Parathyroid adenoma (tissue), 2 donors: ENCODE measurements at regions not wholly inside any gene's neighbourhood (a gene's known extent, or its start where the extent isn't known, plus 50 kb on each side); places are given as distances from the start of the nearest gene placed in this dataset.

ENCODE experiments used
- H2AFZ ChIP-seq: fragments of 300-600 bp; sonication (generic); one replicate; pipeline ENCODE4 v1.7.0; 2017; ENCODE audit warnings: antibody characterized with exemption, mild to moderate bottlenecking
- H3K27ac ChIP-seq: fragments of 300-600 bp; sonication (generic); one replicate; pipeline ENCODE4 v1.7.0; 2017
- H3K27me3 ChIP-seq: fragments of 300-600 bp; sonication (generic); one replicate; pipeline ENCODE4 v1.7.0; 2017; ENCODE audit warnings: low read length; ENCODE audit not compliant: control insufficient read depth, insufficient read depth
- H3K36me3 ChIP-seq: fragments of 300-600 bp; sonication (generic); one replicate; pipeline ENCODE4 v1.7.0; 2017; ENCODE audit warnings: low read length; ENCODE audit not compliant: control insufficient read depth, insufficient read depth
- H3K4me1 ChIP-seq: fragments of 300-600 bp; sonication (generic); one replicate; pipeline ENCODE4 v1.7.0; 2017; ENCODE audit warnings: control low read depth
- H3K4me2 ChIP-seq: fragments of 300-600 bp; sonication (generic); one replicate; pipeline ENCODE4 v1.7.0; 2017; ENCODE audit warnings: low read length
- H3K4me3 ChIP-seq: fragments of 300-600 bp; sonication (generic); one replicate; pipeline ENCODE4 v1.7.0; 2017; ENCODE audit warnings: low read depth, low read length
- H3K79me2 ChIP-seq: fragments of 300-600 bp; sonication (generic); one replicate; pipeline ENCODE4 v1.7.0; 2017; ENCODE audit warnings: control low read depth
- H3K9ac ChIP-seq: fragments of 300-600 bp; sonication (generic); one replicate; pipeline ENCODE4 v1.7.0; 2017; ENCODE audit warnings: mild to moderate bottlenecking
- H3K9me3 ChIP-seq: fragments of 300-600 bp; sonication (generic); one replicate; pipeline ENCODE4 v1.7.0; 2017; ENCODE audit warnings: low read length; ENCODE audit not compliant: control insufficient read depth
- TF ChIP-seq, protein P1 (sequence below): fragments of 300-600 bp; sonication (generic); IDR thresholded peaks from one replicate; pipeline ENCODE4 v1.7.0; 2017; ENCODE audit warnings: antibody characterized with exemption, mild to moderate bottlenecking
- donor health status: primary hyperparathyroidism.

GRCh38 chr1:8259498-8260290 is 58.2 kb upstream of the SLC45A1 start:
- peaks cover 5% of the 10 kb centered on the region for H3K4me1 ChIP-seq
- H3K27me3 ChIP-seq = no peaks in the 10 kb centered on the region
- H3K79me2 ChIP-seq = no peaks in the 10 kb centered on the region
- peak overlapping the region; percentile 99 for H3K27ac ChIP-seq
- TF ChIP-seq, protein P1, sequence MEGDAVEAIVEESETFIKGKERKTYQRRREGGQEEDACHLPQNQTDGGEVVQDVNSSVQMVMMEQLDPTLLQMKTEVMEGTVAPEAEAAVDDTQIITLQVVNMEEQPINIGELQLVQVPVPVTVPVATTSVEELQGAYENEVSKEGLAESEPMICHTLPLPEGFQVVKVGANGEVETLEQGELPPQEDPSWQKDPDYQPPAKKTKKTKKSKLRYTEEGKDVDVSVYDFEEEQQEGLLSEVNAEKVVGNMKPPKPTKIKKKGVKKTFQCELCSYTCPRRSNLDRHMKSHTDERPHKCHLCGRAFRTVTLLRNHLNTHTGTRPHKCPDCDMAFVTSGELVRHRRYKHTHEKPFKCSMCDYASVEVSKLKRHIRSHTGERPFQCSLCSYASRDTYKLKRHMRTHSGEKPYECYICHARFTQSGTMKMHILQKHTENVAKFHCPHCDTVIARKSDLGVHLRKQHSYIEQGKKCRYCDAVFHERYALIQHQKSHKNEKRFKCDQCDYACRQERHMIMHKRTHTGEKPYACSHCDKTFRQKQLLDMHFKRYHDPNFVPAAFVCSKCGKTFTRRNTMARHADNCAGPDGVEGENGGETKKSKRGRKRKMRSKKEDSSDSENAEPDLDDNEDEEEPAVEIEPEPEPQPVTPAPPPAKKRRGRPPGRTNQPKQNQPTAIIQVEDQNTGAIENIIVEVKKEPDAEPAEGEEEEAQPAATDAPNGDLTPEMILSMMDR = no peak
- peak overlapping the region; percentile 68 for H2AFZ ChIP-seq
- H3K9me3 ChIP-seq = no peaks in the 10 kb centered on the region
- no peaks in the 10 kb centered on the region for H3K36me3 ChIP-seq
- peak overlapping the region; percentile 86 for H3K4me2 ChIP-seq
- H3K4me3 ChIP-seq = peak overlapping the region; percentile 45
- peak overlapping the region; percentile 28 for H3K9ac ChIP-seq

GRCh38 chr1:8257621-8258020 is 60.3 kb upstream of the SLC45A1 start:
- Histone ChIP-seq H3K79me2 (no peaks in the 10 kb centered on the region), H3K4me1 (peaks cover 5% of the 10 kb centered on the region), H3K4me3 (no peak overlapping the region), H2AFZ (no peak overlapping the region), H3K27me3 (no peaks in the 10 kb centered on the region), H3K27ac (no peak overlapping the region), H3K9ac (no peak overlapping the region), H3K36me3 (no peaks in the 10 kb centered on the region), H3K4me2 (no peak overlapping the region), H3K9me3 (no peaks in the 10 kb centered on the region)
- TF ChIP-seq, protein P1 = no peak

- Histone ChIP-seq H3K36me3 (no peaks in the 10 kb centered on the region), H3K4me3 (no peak overlapping the region), H3K4me1 (peaks cover 5% of the 10 kb centered on the region), H3K9ac (no peak overlapping the region), H3K79me2 (no peaks in the 10 kb centered on the region), H2AFZ (no peak overlapping the region), H3K27me3 (no peaks in the 10 kb centered on the region), H3K9me3 (no peaks in the 10 kb centered on the region), H3K27ac (no peak overlapping the region), H3K4me2 (no peak overlapping the region)
- TF ChIP-seq, protein P1 = no peak
These were observed 61.6 kb upstream of the SLC45A1 start for GRCh38 chr1:8256321-8256720.

DNA sequence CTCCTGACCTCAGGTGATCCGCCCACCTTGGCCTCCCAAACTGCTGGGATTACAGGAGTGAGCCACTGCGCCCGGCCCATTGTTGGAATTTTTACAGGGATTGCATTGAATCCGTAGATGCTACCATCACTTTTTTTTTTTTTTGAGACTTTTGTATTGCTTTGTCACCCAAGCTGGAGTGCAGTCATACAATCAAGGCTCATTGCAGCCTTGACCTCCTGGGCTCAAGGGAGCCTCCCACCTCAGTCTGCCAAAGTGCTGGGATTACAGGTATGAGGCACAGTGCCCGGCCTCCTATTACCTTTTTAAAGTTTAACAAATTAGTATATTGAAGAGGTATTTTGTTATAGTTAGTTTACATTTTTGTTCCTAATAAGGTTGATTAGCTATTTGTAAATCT is 62.2 kb upstream of the SLC45A1 start:
- Histone ChIP-seq H3K27me3 (no peaks in the 10 kb centered on the region), H3K79me2 (no peaks in the 10 kb centered on the region), H3K4me2 (no peak overlapping the region), H3K27ac (no peak overlapping the region), H3K4me3 (no peak overlapping the region), H3K9ac (no peak overlapping the region), H2AFZ (no peak overlapping the region), H3K36me3 (no peaks in the 10 kb centered on the region), H3K4me1 (peaks cover 5% of the 10 kb centered on the region), H3K9me3 (no peaks in the 10 kb centered on the region)
- TF ChIP-seq, protein P1 = no peak
